SK-N-SH (cell line): ENCODE measurements at regions not wholly inside any gene's neighbourhood (a gene's known extent, or its start where the extent isn't known, plus 50 kb on each side); places are given as distances from the start of the nearest gene placed in this dataset.
A peak's percentile ranks its signal among the peaks of the same experiment; 100 is the strongest.

Experiments used
- CTCF ChIP-seq: fragments of 200-600 bp; sonication (generic); IDR thresholded peaks from 2 replicates; pipeline ENCODE4 v1.6.1; 2017; ENCODE audit warnings: antibody characterized with exemption, mild to moderate bottlenecking, moderate library complexity
- ELF1 ChIP-seq: IDR thresholded peaks from 2 replicates; pipeline ENCODE4 v1.4.0; 2012
- EP300 ChIP-seq, 2 experiments: IDR thresholded peaks; 2 replicates each; pipeline versions ENCODE4 v1.4.0 to v1.6.1; 2012; ENCODE audit warnings: borderline replicate concordance in 1 of 2, low read depth in 1 of 2, low read length in 1 of 2
- EZH2phosphoT487 ChIP-seq: fragments of 200-600 bp; sonication (generic); IDR thresholded peaks from 2 replicates; pipeline ENCODE4 v1.6.1; 2017; ENCODE audit warnings: low read depth, mixed run types, mild to moderate bottlenecking, antibody characterized with exemption, moderate library complexity, borderline replicate concordance
- FOXM1 ChIP-seq: IDR thresholded peaks from 2 replicates; pipeline ENCODE4 v1.4.0; 2012; ENCODE audit warnings: low read depth, mild to moderate bottlenecking
- POLR2AphosphoS5 ChIP-seq: IDR thresholded peaks from 2 replicates; pipeline ENCODE4 v1.6.1; 2012; ENCODE audit warnings: low read depth, low read length
- SIN3A ChIP-seq: IDR thresholded peaks from 2 replicates; pipeline ENCODE4 v1.6.1; 2012; ENCODE audit warnings: low read depth, mild to moderate bottlenecking, low read length, moderate library complexity, borderline replicate concordance
- TAF1 ChIP-seq: IDR thresholded peaks from 2 replicates; pipeline ENCODE4 v1.6.1; 2012; ENCODE audit warnings: low read depth, mild to moderate bottlenecking, low read length, moderate library complexity, borderline replicate concordance
- TCF12 ChIP-seq: IDR thresholded peaks from 2 replicates; pipeline ENCODE4 v1.4.0; 2012
- TEAD4 ChIP-seq: IDR thresholded peaks from 2 replicates; pipeline ENCODE4 v1.4.0; 2012; ENCODE audit warnings: mild to moderate bottlenecking, borderline replicate concordance; ENCODE audit not compliant: insufficient read depth
- ZBTB33 ChIP-seq: IDR thresholded peaks from 2 replicates; pipeline ENCODE4 v1.4.0; 2012; ENCODE audit warnings: low read depth, borderline replicate concordance

GRCh38 chr6:121593011-121593641 lies 157.7 kb downstream of the GJA1 start:
- TF ChIP-seq TAF1 (no peak), TEAD4 (no peak), CTCF (no peak), POLR2AphosphoS5 (no peak), FOXM1 (no peak), EP300 (IDR thresholded peaks at IDR 0.05; ENCODE audit: borderline replicate concordance in 1 of 2, low read depth in 1 of 2, low read length in 1 of 2) (peak in 1 of 2 experiments; percentile 34; a peak in 2 of 4 replicates), ZBTB33 (no peak), TCF12 (no peak), SIN3A (no peak), EZH2phosphoT487 (no peak), ELF1 (no peak)
